Body of pancreas (tissue), 4 donors: ENCODE measurements at regions not wholly inside any gene's neighbourhood (a gene's known extent, or its start where the extent isn't known, plus 50 kb on each side); places are given as distances from the start of the nearest gene placed in this dataset.
"Not testable (repeated sequence)": the region's sequence is repeated elsewhere in the genome, so short reads cannot be mapped to it uniquely, and the experiment has no call there.

ENCODE experiments used
- ATAC-seq: fragments of 150-250 bp; one replicate; pipeline ENCODE4 v1.9.1; 2016
- DNase-seq, 4 donors: peaks; one replicate each; pipeline ENCODE4 v3.0.0-alpha.2; 2019
- H3K27ac ChIP-seq, 4 donors: fragments of 200-600 bp; sonication (generic); 1 replicate in 3 of 4; 2 replicates in 1 of 4; pipeline versions ENCODE4 v1.5.1 to v1.6.1; 2016 to 2019; ENCODE audit warnings: mild to moderate bottlenecking in 1 of 4, mixed read lengths in 1 of 4, moderate library complexity in 1 of 4
- H3K27me3 ChIP-seq, 2 donors: fragments of 200-600 bp; sonication (generic); one replicate each; pipeline ENCODE4 v1.6.0; 2016; ENCODE audit warnings: mild to moderate bottlenecking in 1 of 2
- H3K36me3 ChIP-seq, 2 donors: fragments of 200-600 bp; sonication (generic); replicated peaks in 1 of 2; 2 replicates each; pipeline ENCODE4 v1.5.1; 2016; ENCODE audit warnings: low read depth in 2 of 2; ENCODE audit not compliant: insufficient read depth in 1 of 2
- H3K4me1 ChIP-seq: fragments of 200-600 bp; sonication (generic); one replicate; pipeline ENCODE4 v1.6.0; 2016
- H3K4me3 ChIP-seq, 2 donors: fragments of 200-600 bp; sonication (generic); 1 replicate in 1 of 2; 2 replicates in 1 of 2; pipeline ENCODE4 v1.5.1; 2016 to 2019
- H3K9me3 ChIP-seq, 3 donors: fragments of 200-600 bp; sonication (generic); 1 replicate in 2 of 3; 2 replicates in 1 of 3; pipeline ENCODE4 v1.5.1; 2016
- CTCF ChIP-seq, 7 experiments: fragments of 450-650 bp in 4 of 7; fragments of 200-600 bp in 3 of 7; sonication (generic) in 3 of 7; IDR thresholded peaks; one replicate each; pipeline ENCODE4 v1.5.1; 2016 to 2019; ENCODE audit warnings: antibody characterized with exemption in 7 of 7
- POLR2A ChIP-seq, 3 donors: fragments of 450-650 bp; IDR thresholded peaks; one replicate each; pipeline ENCODE4 v1.6.1; 2016; ENCODE audit warnings: antibody characterized with exemption in 3 of 3, mild to moderate bottlenecking in 2 of 3
- whole genome bisulfite sequencing, 2 donors: methylation state at CpG; one replicate each; pipeline ENCODE4 v1.1.5; 2017; 5-methylcytosine and 5-hydroxymethylcytosine counted together
- intact Hi-C: fragments of 100-400 bp; cut with DNase I; formaldehyde crosslinking; loops from one replicate; pipeline ENCODE4 v1.15.1; 2023

DNA sequence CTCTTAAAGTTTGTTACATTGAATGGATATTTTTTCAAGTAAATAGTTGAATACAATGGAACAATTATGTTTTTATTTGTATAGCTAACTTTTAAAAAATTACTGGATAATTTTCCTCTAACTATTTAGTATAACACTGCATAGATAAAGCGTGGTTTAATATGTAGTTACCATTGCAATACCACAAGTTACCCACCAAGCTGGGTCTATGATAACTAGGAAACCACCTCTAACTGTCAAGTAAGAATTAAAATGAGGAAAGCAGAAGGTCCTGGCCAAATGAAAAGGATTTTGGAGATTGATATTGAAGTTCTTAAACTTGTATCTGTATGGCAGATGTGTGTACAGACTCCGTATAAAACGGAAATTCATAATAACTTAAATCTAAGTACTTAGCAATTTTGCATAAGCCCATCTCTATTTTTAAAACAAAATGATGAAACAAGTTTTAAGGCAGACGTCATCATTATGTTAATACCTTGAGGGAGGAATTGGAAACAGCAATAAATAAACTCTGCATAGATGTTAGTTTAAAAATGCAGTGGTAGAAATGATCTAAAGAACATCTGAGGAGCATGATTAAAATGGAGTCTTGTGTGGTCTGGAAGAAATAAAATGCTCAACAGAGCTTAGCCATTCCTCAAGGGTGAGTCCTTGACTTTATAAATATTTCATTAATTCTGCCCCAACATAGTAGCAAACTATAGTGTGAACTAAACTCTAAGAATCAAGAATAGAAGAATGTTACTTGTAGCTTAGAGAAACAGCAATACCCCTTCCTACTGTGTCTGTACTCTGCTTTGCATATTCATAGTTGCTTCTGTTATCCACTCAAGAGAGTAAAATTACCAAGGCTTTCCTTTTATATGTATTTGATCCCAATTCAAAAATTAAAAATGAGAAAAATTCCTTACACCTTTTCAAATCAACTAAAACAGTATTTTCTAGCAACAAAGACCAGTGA lies 206.4 kb upstream of the FERD3L start:
- Histone ChIP-seq H3K27me3 (no peaks in the 10 kb centered on the region), H3K4me1 (no peaks in the 10 kb centered on the region), H3K36me3 (no peaks in the 10 kb centered on the region), H3K4me3 (no peak overlapping the region), H3K9me3 (no peaks in the 10 kb centered on the region), H3K27ac (no peak overlapping the region)
- no peak for ATAC-seq
- TF ChIP-seq CTCF (IDR thresholded peaks at IDR 0.05), result no peak
- TF ChIP-seq POLR2A (IDR thresholded peaks at IDR 0.05), result no peak
- DNase-seq, result no peak
- intact Hi-C loops, result no loop called here
- WGBS, 2 donors, result 57 to 67% methylated on average over 4 of the region's 4 CpGs

DNA sequence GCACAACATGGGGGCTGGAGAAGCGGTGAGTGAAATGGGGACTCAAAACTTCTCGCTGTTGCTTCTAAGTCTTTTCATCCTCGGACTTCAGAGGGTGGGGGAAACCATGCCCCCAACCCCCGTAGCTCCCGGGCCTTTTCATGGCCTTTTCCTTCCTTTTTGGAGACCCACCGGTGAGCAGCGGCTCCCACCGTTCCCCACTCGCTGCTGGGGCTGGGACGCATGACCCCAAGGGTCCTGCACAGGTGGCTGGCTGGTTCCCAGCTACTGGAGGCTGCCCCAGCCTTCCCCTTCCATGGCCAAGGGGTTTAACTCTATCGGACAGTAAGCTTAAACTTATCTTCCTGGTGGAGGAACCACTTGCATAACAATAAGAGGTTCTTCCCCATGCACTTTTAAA lies 194.3 kb upstream of the FERD3L start:
- intact Hi-C loops, result no loop called here
- no peak for DNase-seq
- no peaks in the 10 kb centered on the region for H3K4me1 ChIP-seq
- no peak overlapping the region for H3K27ac ChIP-seq
- no peak for ATAC-seq
- H3K9me3 ChIP-seq, result no peaks in the 10 kb centered on the region
- 80 to 82% methylated on average over 11 of the region's 11 CpGs for WGBS, 2 donors
- no peak overlapping the region for H3K4me3 ChIP-seq
- H3K36me3 ChIP-seq, result no peaks in the 10 kb centered on the region
- TF ChIP-seq POLR2A (IDR thresholded peaks at IDR 0.05) (no peak), CTCF (IDR thresholded peaks at IDR 0.05) (no peak)
- no peaks in the 10 kb centered on the region for H3K27me3 ChIP-seq

- intact Hi-C loops, ATAC-seq, H3K4me3 ChIP-seq, DNase-seq, H3K4me1 ChIP-seq, H3K36me3 ChIP-seq, H3K27me3 ChIP-seq, H3K9me3 ChIP-seq, H3K27ac ChIP-seq: not testable (repeated sequence)
- WGBS, 2 donors, result 68 to 70% methylated on average over 3 of the region's 3 CpGs
Measured at GRCh38 chr7:19338512-19338911, 193.3 kb upstream of the FERD3L start.

DNA sequence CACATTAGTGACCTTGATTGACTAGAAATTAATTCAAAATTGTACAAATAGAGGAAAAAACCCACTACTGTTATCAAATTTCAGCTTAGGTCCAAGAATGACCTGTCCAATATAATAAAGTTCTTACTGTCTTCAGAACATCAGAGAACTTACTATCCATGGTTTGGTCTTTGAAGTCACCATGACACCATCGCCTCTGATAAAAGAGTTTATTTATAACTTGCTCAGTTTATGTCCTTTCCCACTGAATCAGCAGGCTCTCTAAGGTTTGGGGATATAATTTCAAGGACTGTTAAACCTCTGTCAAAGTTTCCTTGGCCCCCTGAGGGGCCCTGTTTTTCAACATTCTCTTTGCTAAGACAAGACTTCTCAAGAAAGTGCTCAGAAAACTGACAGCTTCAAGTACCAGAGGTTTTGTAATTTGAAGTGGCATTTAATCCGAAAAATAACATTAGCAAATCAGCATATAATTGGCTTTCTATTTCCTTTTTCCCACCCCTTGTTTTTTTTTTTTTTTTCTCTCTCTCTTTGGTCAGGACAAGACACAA lies 191.7 kb upstream of the FERD3L start:
- no peak overlapping the region for H3K27ac ChIP-seq
- no peak overlapping the region for H3K4me3 ChIP-seq
- ATAC-seq (no peak), DNase-seq (no peak)
- no peaks in the 10 kb centered on the region for H3K4me1 ChIP-seq
- H3K9me3 ChIP-seq, result no peaks in the 10 kb centered on the region
- 32 to 45% methylated on average over 2 of the region's 2 CpGs for WGBS, 2 donors
- H3K27me3 ChIP-seq, result no peaks in the 10 kb centered on the region
- TF ChIP-seq POLR2A (IDR thresholded peaks at IDR 0.05) (no peak), CTCF (IDR thresholded peaks at IDR 0.05) (no peak)
- H3K36me3 ChIP-seq, result no peaks in the 10 kb centered on the region
- intact Hi-C loops, result no loop called here

- H3K4me1 ChIP-seq, result no peaks in the 10 kb centered on the region
- no peak overlapping the region for H3K27ac ChIP-seq
- no peaks in the 10 kb centered on the region for H3K27me3 ChIP-seq
- no peak for TF ChIP-seq CTCF (IDR thresholded peaks at IDR 0.05)
- no peak for TF ChIP-seq POLR2A (IDR thresholded peaks at IDR 0.05)
- no peak overlapping the region for H3K4me3 ChIP-seq
- ATAC-seq (no peak), DNase-seq (no peak)
- intact Hi-C loops, result no loop called here
- no peaks in the 10 kb centered on the region for H3K9me3 ChIP-seq
- 48 to 67% methylated on average over 2 of the region's 2 CpGs for WGBS, 2 donors
- no peaks in the 10 kb centered on the region for H3K36me3 ChIP-seq
Measured at GRCh38 chr7:19333706-19334105, 188.5 kb upstream of the FERD3L start.
